OCI-LY1 (cell line): ENCODE measurements at regions not wholly inside any gene's neighbourhood (a gene's known extent, or its start where the extent isn't known, plus 50 kb on each side); places are given as distances from the start of the nearest gene placed in this dataset.

ENCODE experiments used
- H2AFZ ChIP-seq: fragments of 200-600 bp; sonication (generic), shearing (Covaris generic); 2 replicates; pipeline ENCODE4 v1.6.0; 2014; ENCODE audit warnings: antibody characterized with exemption, mild to moderate bottlenecking, low read length
- H3F3A ChIP-seq: fragments of 200-600 bp; sonication (generic), shearing (Covaris generic); 2 replicates; pipeline ENCODE4 v1.6.0; 2014; ENCODE audit warnings: mild to moderate bottlenecking, antibody characterized with exemption, low read length, moderate library complexity; ENCODE audit not compliant: insufficient read depth
- H3K27ac ChIP-seq: fragments of 200-600 bp; sonication (generic); 2 replicates; pipeline ENCODE4 v1.5.1; 2014; ENCODE audit warnings: low read length, mixed run types, mild to moderate bottlenecking, low read depth; ENCODE audit not compliant: poor library complexity, severe bottlenecking
- H3K27me3 ChIP-seq: fragments of 200-600 bp; sonication (generic); 2 replicates; pipeline ENCODE4 v1.6.0; 2014; ENCODE audit warnings: antibody characterized with exemption, mild to moderate bottlenecking, low read length, moderate library complexity; ENCODE audit not compliant: insufficient read depth
- H3K36me3 ChIP-seq: fragments of 200-600 bp; sonication (generic); 2 replicates; pipeline ENCODE4 v1.6.1; 2014; ENCODE audit warnings: mild to moderate bottlenecking, antibody characterized with exemption, low read length, moderate library complexity, mixed read lengths; ENCODE audit not compliant: insufficient read depth
- H3K4me1 ChIP-seq: fragments of 200-600 bp; sonication (generic); 2 replicates; pipeline ENCODE4 v1.5.1; 2014; ENCODE audit warnings: mild to moderate bottlenecking, low read length, moderate library complexity; ENCODE audit not compliant: insufficient read depth, severe bottlenecking
- H3K4me2 ChIP-seq: fragments of 200-600 bp; sonication (generic), shearing (Covaris generic); 2 replicates; pipeline ENCODE4 v1.6.1; 2014; ENCODE audit warnings: low read length
- H3K4me3 ChIP-seq: fragments of 200-600 bp; sonication (generic); 2 replicates; pipeline ENCODE4 v1.5.1; 2014; ENCODE audit warnings: low read length, low read depth, mild to moderate bottlenecking, mixed read lengths; ENCODE audit not compliant: poor library complexity, severe bottlenecking
- H3K79me2 ChIP-seq: fragments of 200-600 bp; shearing (Covaris generic); 2 replicates; pipeline ENCODE4 v1.6.1; 2016; ENCODE audit warnings: mixed run types, low read length, mixed read lengths; ENCODE audit not compliant: insufficient read depth
- H3K9ac ChIP-seq: fragments of 200-600 bp; sonication (generic), shearing (Covaris generic); 2 replicates; pipeline ENCODE4 v1.6.1; 2014; ENCODE audit warnings: mild to moderate bottlenecking, low read length, mixed read lengths
- H3K9me2 ChIP-seq: fragments of 200-600 bp; sonication (generic), shearing (Covaris generic); 2 replicates; pipeline ENCODE4 v1.6.1; 2014; ENCODE audit warnings: low read depth, mild to moderate bottlenecking, low read length, mixed read lengths
- H3K9me3 ChIP-seq: fragments of 200-600 bp; shearing (Covaris generic); 2 replicates; pipeline ENCODE4 v1.6.1; 2014; ENCODE audit warnings: low read length, mixed read lengths
- H4K20me1 ChIP-seq: fragments of 200-600 bp; sonication (generic), shearing (Covaris generic); 2 replicates; pipeline ENCODE4 v1.6.0; 2016; ENCODE audit warnings: mild to moderate bottlenecking, low read length; ENCODE audit not compliant: insufficient read depth
- EZH2 ChIP-seq: fragments of 200-600 bp; sonication (generic), shearing (Covaris generic); IDR thresholded peaks from 2 replicates; pipeline ENCODE4 v1.8.0; 2017; ENCODE audit warnings: borderline replicate concordance, mixed run types, mild to moderate bottlenecking, antibody characterized with exemption, low read length, moderate library complexity, mixed read lengths
- TF ChIP-seq, protein P1 (sequence below): fragments of 200-600 bp; sonication (generic), shearing (Covaris generic); IDR thresholded peaks from 2 replicates; pipeline ENCODE4 v1.5.1; 2017; ENCODE audit warnings: mild to moderate bottlenecking, antibody characterized with exemption, low read length, moderate library complexity, mixed read lengths

GRCh38 chr20:48198929-48199451 is 413.7 kb upstream of the SULF2 start:
- Histone ChIP-seq H3K9me3 (no peaks in the 10 kb centered on the region), H3K27ac (no peak overlapping the region), H3K27me3 (no peaks in the 10 kb centered on the region), H3K4me2 (no peak overlapping the region), H3K36me3 (no peaks in the 10 kb centered on the region), H2AFZ (no peak overlapping the region), H3K9ac (no peak overlapping the region), H3K9me2 (no peaks in the 10 kb centered on the region), H3F3A (no peaks in the 10 kb centered on the region), H3K4me3 (no peak overlapping the region), H4K20me1 (no peaks in the 10 kb centered on the region), H3K79me2 (no peaks in the 10 kb centered on the region), H3K4me1 (no peaks in the 10 kb centered on the region)
- TF ChIP-seq EZH2: no peak
- TF ChIP-seq, protein P1, sequence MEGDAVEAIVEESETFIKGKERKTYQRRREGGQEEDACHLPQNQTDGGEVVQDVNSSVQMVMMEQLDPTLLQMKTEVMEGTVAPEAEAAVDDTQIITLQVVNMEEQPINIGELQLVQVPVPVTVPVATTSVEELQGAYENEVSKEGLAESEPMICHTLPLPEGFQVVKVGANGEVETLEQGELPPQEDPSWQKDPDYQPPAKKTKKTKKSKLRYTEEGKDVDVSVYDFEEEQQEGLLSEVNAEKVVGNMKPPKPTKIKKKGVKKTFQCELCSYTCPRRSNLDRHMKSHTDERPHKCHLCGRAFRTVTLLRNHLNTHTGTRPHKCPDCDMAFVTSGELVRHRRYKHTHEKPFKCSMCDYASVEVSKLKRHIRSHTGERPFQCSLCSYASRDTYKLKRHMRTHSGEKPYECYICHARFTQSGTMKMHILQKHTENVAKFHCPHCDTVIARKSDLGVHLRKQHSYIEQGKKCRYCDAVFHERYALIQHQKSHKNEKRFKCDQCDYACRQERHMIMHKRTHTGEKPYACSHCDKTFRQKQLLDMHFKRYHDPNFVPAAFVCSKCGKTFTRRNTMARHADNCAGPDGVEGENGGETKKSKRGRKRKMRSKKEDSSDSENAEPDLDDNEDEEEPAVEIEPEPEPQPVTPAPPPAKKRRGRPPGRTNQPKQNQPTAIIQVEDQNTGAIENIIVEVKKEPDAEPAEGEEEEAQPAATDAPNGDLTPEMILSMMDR: no peak

DNA sequence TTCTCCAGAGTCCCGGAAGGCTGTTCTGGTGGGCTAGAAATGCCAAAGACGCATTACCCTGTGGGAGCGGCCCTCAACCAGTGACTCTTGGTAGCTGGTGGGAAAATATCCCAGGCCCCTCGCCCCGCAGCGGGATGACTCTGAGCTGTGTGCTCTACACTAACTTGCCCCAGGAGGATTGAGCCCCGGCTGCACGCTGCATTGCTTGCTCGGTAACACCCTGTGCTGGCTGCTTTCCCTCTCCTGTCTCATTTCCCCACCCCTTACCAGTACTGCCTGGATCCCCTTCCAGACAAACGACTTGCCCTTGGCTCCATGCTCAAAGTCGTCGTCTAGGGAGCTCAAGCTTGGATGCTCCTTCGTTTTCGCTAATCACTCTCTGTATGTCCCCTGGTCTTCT is 411.8 kb upstream of the SULF2 start:
- Histone ChIP-seq H3K27me3 (no peaks in the 10 kb centered on the region), H3K4me3 (no peak overlapping the region), H3K27ac (no peak overlapping the region), H2AFZ (no peak overlapping the region), H3F3A (no peaks in the 10 kb centered on the region), H3K9me2 (no peaks in the 10 kb centered on the region), H3K36me3 (no peaks in the 10 kb centered on the region), H3K79me2 (no peaks in the 10 kb centered on the region), H3K4me2 (no peak overlapping the region), H4K20me1 (no peaks in the 10 kb centered on the region), H3K9ac (no peak overlapping the region), H3K4me1 (no peaks in the 10 kb centered on the region), H3K9me3 (no peaks in the 10 kb centered on the region)
- no peak for TF ChIP-seq EZH2
- TF ChIP-seq, protein P1: no peak

DNA sequence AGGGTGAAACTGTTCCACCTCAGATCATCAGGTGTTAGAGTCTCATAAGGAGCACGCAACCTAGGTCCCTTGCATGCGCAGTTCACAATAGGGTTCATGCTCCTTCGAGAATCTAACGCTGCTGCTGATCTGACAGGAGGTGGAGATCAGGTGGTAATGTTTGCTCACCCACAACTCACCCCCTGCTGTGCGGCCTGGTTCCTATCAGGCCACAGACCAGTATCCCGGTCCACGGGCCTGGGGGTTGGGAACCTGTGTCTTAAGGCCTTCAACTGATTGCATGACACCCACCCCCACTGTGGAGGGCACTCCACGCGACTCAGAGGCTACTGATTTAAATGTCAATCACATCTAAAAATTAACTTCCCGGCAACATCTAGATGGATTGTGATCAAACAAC is 411.2 kb upstream of the SULF2 start:
- Histone ChIP-seq H3K27ac (no peak overlapping the region), H3K9ac (no peak overlapping the region), H3K36me3 (no peaks in the 10 kb centered on the region), H3K4me1 (no peaks in the 10 kb centered on the region), H2AFZ (no peak overlapping the region), H3K4me2 (no peak overlapping the region), H3K9me2 (no peaks in the 10 kb centered on the region), H3K79me2 (no peaks in the 10 kb centered on the region), H3K27me3 (no peaks in the 10 kb centered on the region), H3F3A (no peaks in the 10 kb centered on the region), H4K20me1 (no peaks in the 10 kb centered on the region), H3K4me3 (no peak overlapping the region), H3K9me3 (no peaks in the 10 kb centered on the region)
- TF ChIP-seq EZH2: no peak
- TF ChIP-seq, protein P1: no peak
